DOHH2 (cell line): ENCODE measurements at regions not wholly inside any gene's neighbourhood (a gene's known extent, or its start where the extent isn't known, plus 50 kb on each side); places are given as distances from the start of the nearest gene placed in this dataset.

Experiments used
- CTCF ChIP-seq: fragments of 200-600 bp; sonication (generic); IDR thresholded peaks from one replicate; pipeline ENCODE4 v1.5.1; 2014; ENCODE audit warnings: antibody characterized with exemption, mild to moderate bottlenecking, low read depth, low read length; ENCODE audit not compliant: poor library complexity, severe bottlenecking
- EZH2phosphoT487 ChIP-seq: fragments of 200-600 bp; sonication (generic); IDR thresholded peaks from 2 replicates; pipeline ENCODE4 v1.6.1; 2017; ENCODE audit warnings: borderline replicate concordance, mild to moderate bottlenecking, antibody characterized with exemption, low read length, moderate library complexity, mixed read lengths

GRCh38 chr5:105288946-105289345 is 1726.4 kb upstream of the NUDT12 start:
- TF ChIP-seq CTCF (no peak), EZH2phosphoT487 (no peak)
